H4 (cell line): ENCODE measurements at regions not wholly inside any gene's neighbourhood (a gene's known extent, or its start where the extent isn't known, plus 50 kb on each side); places are given as distances from the start of the nearest gene placed in this dataset.
A peak's percentile ranks its signal among the peaks of the same experiment; 100 is the strongest.

Experiments used
- DNase-seq: peaks from one replicate; pipeline ENCODE4 v3.0.0-alpha.2; 2015; ENCODE audit warnings: low spot score

- no peak for DNase-seq
Observed at GRCh38 chr10:89887406-89887805, 186.0 kb downstream of the KIF20B start.

- no peak for DNase-seq
Observed at GRCh38 chr10:89887830-89888229, 186.4 kb downstream of the KIF20B start.

- DNase-seq: no peak
Observed at GRCh38 chr10:89888321-89889070, 187.1 kb downstream of the KIF20B start.

GRCh38 chr10:89889606-89890005 is 188.2 kb downstream of the KIF20B start:
- no peak for DNase-seq

- DNase-seq: no peak
Observed at GRCh38 chr10:89891006-89891535, 189.7 kb downstream of the KIF20B start.

GRCh38 chr10:89894051-89894450 is 192.7 kb downstream of the KIF20B start:
- no peak for DNase-seq

- no peak for DNase-seq
Observed at GRCh38 chr10:89900554-89900953, 199.2 kb downstream of the KIF20B start.

GRCh38 chr10:89901895-89902294 is 200.5 kb downstream of the KIF20B start:
- no peak for DNase-seq

GRCh38 chr10:89904755-89905154 is 203.4 kb downstream of the KIF20B start:
- DNase-seq: no peak

- DNase-seq: no peak
Observed at GRCh38 chr10:89909752-89910151, 208.4 kb downstream of the KIF20B start.

GRCh38 chr10:89915021-89915420 is 213.6 kb downstream of the KIF20B start:
- DNase-seq: no peak

- DNase-seq: no peak
Observed at GRCh38 chr10:89915968-89916367, 214.6 kb downstream of the KIF20B start.

GRCh38 chr10:89916468-89917215 is 215.3 kb downstream of the KIF20B start:
- peak; percentile 10 for DNase-seq

- DNase-seq: no peak
Observed at GRCh38 chr10:89921403-89921802, 220.0 kb downstream of the KIF20B start.

GRCh38 chr10:89923661-89924060 is 222.3 kb downstream of the KIF20B start:
- DNase-seq: no peak

- DNase-seq: no peak
Observed at GRCh38 chr10:89924261-89924660, 222.9 kb downstream of the KIF20B start.

- DNase-seq: no peak
Observed at GRCh38 chr10:89926736-89927135, 225.3 kb downstream of the KIF20B start.

GRCh38 chr10:89929282-89930026 is 228.1 kb downstream of the KIF20B start:
- DNase-seq: no peak

- no peak for DNase-seq
Observed at GRCh38 chr10:89937494-89937893, 236.1 kb downstream of the KIF20B start.

- DNase-seq: no peak
Observed at GRCh38 chr10:89940076-89940475, 238.7 kb downstream of the KIF20B start.

- DNase-seq: no peak
Observed at GRCh38 chr10:89942217-89942616, 240.8 kb downstream of the KIF20B start.

- no peak for DNase-seq
Observed at GRCh38 chr10:89944138-89944537, 242.7 kb downstream of the KIF20B start.
